Peyer's patch (tissue), 4 donors: ENCODE measurements at regions not wholly inside any gene's neighbourhood (a gene's known extent, or its start where the extent isn't known, plus 50 kb on each side); places are given as distances from the start of the nearest gene placed in this dataset.

Experiments
- POLR2A ChIP-seq, 2 donors: fragments of 450-650 bp; IDR thresholded peaks; one replicate each; pipeline ENCODE4 v1.5.1; 2017; ENCODE audit warnings: antibody characterized with exemption in 2 of 2, mild to moderate bottlenecking in 2 of 2, moderate library complexity in 2 of 2
- TF ChIP-seq, protein P1 (sequence below), 6 experiments: fragments of 450-650 bp in 4 of 6; fragments of 200-600 bp in 2 of 6; sonication (generic) in 1 of 6; IDR thresholded peaks; one replicate each; pipeline ENCODE4 v1.5.1; 2017 to 2019; ENCODE audit warnings: antibody characterized with exemption in 6 of 6, mild to moderate bottlenecking in 3 of 6, moderate library complexity in 1 of 6

- TF ChIP-seq, protein P1, sequence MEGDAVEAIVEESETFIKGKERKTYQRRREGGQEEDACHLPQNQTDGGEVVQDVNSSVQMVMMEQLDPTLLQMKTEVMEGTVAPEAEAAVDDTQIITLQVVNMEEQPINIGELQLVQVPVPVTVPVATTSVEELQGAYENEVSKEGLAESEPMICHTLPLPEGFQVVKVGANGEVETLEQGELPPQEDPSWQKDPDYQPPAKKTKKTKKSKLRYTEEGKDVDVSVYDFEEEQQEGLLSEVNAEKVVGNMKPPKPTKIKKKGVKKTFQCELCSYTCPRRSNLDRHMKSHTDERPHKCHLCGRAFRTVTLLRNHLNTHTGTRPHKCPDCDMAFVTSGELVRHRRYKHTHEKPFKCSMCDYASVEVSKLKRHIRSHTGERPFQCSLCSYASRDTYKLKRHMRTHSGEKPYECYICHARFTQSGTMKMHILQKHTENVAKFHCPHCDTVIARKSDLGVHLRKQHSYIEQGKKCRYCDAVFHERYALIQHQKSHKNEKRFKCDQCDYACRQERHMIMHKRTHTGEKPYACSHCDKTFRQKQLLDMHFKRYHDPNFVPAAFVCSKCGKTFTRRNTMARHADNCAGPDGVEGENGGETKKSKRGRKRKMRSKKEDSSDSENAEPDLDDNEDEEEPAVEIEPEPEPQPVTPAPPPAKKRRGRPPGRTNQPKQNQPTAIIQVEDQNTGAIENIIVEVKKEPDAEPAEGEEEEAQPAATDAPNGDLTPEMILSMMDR (IDR thresholded peaks at IDR 0.05): no peak
- no peak for TF ChIP-seq POLR2A (IDR thresholded peaks at IDR 0.05)
Observed at GRCh38 chr6:8624665-8625064, 189.3 kb upstream of the SLC35B3 start.
